Fibroblast of lung (primary cell): ENCODE measurements at regions not wholly inside any gene's neighbourhood (a gene's known extent, or its start where the extent isn't known, plus 50 kb on each side); places are given as distances from the start of the nearest gene placed in this dataset.

Experiments used
- CTCF ChIP-seq, 2 donors: IDR thresholded peaks in 1 of 2; conservative IDR thresholded peaks in 1 of 2; 1 replicate in 1 of 2; 2 replicates in 1 of 2; pipeline ENCODE4 v1.5.1; 2011 to 2012; ENCODE audit warnings: low read length in 2 of 2, control low read depth in 1 of 2, inconsistent platforms in 1 of 2, low read depth in 1 of 2, mild to moderate bottlenecking in 1 of 2
- EZH2 ChIP-seq: IDR thresholded peaks from 2 replicates; pipeline ENCODE4 v1.5.1; 2012; ENCODE audit warnings: low read length, control low read depth, mild to moderate bottlenecking; ENCODE audit errors: missing control alignments

- no peak for TF ChIP-seq CTCF (conservative IDR thresholded peaks at IDR 0.05 in 1 of 2, IDR thresholded peaks at IDR 0.05 in 1 of 2; ENCODE audit: low read depth in 1 of 2, low read length in 2 of 2)
- TF ChIP-seq EZH2: no peak
These were observed 196.2 kb upstream of the RAI14 start for GRCh38 chr5:34459908-34460307.
